WTC11 (cell line): ENCODE measurements at regions not wholly inside any gene's neighbourhood (a gene's known extent, or its start where the extent isn't known, plus 50 kb on each side); places are given as distances from the start of the nearest gene placed in this dataset.

Experiments used
- ATF3 ChIP-seq: sonication (generic); formaldehyde crosslinking; conservative IDR thresholded peaks from 2 replicates; pipeline ENCODE4 v1.8.1; 2022; ENCODE audit warnings: mild to moderate bottlenecking, missing genetic modification reagents
- CTCF ChIP-seq: fragments of 200-600 bp; IDR thresholded peaks from 2 replicates; pipeline ENCODE4 v1.8.0; 2022; ENCODE audit warnings: antibody characterized with exemption
- E2F1 ChIP-seq: sonication (generic); formaldehyde crosslinking; IDR thresholded peaks from 2 replicates; pipeline ENCODE4 v1.8.0; 2022; ENCODE audit warnings: mild to moderate bottlenecking, missing genetic modification reagents
- FOXP4 ChIP-seq: sonication (generic); formaldehyde crosslinking; IDR thresholded peaks from 2 replicates; pipeline ENCODE4 v1.8.0; 2022; ENCODE audit warnings: mild to moderate bottlenecking, missing genetic modification reagents
- HMGXB4 ChIP-seq: sonication (generic); formaldehyde crosslinking; IDR thresholded peaks from 2 replicates; pipeline ENCODE4 v1.8.1; 2023; ENCODE audit warnings: mild to moderate bottlenecking, moderate library complexity, missing genetic modification reagents
- IRF1 ChIP-seq: sonication (generic); formaldehyde crosslinking; IDR thresholded peaks from 2 replicates; pipeline ENCODE4 v1.8.0; 2023; ENCODE audit warnings: missing genetic modification reagents
- NFYB ChIP-seq: sonication (generic); formaldehyde crosslinking; conservative IDR thresholded peaks from 2 replicates; pipeline ENCODE4 v1.8.0; 2022; ENCODE audit warnings: low read depth, missing genetic modification reagents
- SP1 ChIP-seq: sonication (generic); formaldehyde crosslinking; conservative IDR thresholded peaks from 2 replicates; pipeline ENCODE4 v1.8.1; 2022; ENCODE audit warnings: missing genetic modification reagents
- TCF7 ChIP-seq: sonication (generic); formaldehyde crosslinking; IDR thresholded peaks from 2 replicates; pipeline ENCODE4 v1.8.0; 2022; ENCODE audit warnings: mild to moderate bottlenecking, low read depth, missing genetic modification reagents, moderate library complexity
- TEAD1 ChIP-seq: sonication (generic); formaldehyde crosslinking; IDR thresholded peaks from 2 replicates; pipeline ENCODE4 v1.8.0; 2022; ENCODE audit warnings: mild to moderate bottlenecking, missing genetic modification reagents
- ZBTB21 ChIP-seq: sonication (generic); formaldehyde crosslinking; IDR thresholded peaks from 2 replicates; pipeline ENCODE4 v1.8.1; 2023; ENCODE audit warnings: mild to moderate bottlenecking, missing genetic modification reagents, borderline replicate concordance

- TF ChIP-seq SP1 (CRISPR knock-in tag) (no peak), TEAD1 (CRISPR knock-in tag) (no peak), E2F1 (CRISPR knock-in tag) (no peak), ATF3 (CRISPR knock-in tag) (no peak), FOXP4 (CRISPR knock-in tag) (no peak), CTCF (no peak), HMGXB4 (CRISPR knock-in tag) (no peak), ZBTB21 (CRISPR knock-in tag) (no peak), NFYB (no peak), IRF1 (CRISPR knock-in tag) (no peak), TCF7 (no peak)
Observed at GRCh38 chr2:142594935-142595334, 282.5 kb upstream of the KYNU start.
